ENCODE measurements at regions not wholly inside any gene's neighbourhood (a gene's known extent, or its start where the extent isn't known, plus 50 kb on each side); places are given as distances from the start of the nearest gene placed in this dataset.

GRCh38 chr5:162209005-162209605, 141.5 kb downstream of the GABRG2 start:
- no peak for TF ChIP-seq CTCF (IDR thresholded peaks at IDR 0.05; ENCODE audit: unreplicated experiment)
- no peaks in the 10 kb centered on the region for H3K27me3 Mint-ChIP-seq (ENCODE audit: unreplicated experiment)
- H3K4me3 Mint-ChIP-seq (ENCODE audit: low read depth, unreplicated experiment): no peak overlapping the region
- DNase-seq: no peak
- H3K36me3 Mint-ChIP-seq (ENCODE audit: insufficient read depth, unreplicated experiment): no peaks in the 10 kb centered on the region
- intact Hi-C loops (cut with micrococcal nuclease; ENCODE audit: unreplicated experiment): no loop called here
- BruUV-seq (replicated peaks): no TSS peak
- no peak overlapping the region for H3K27ac Mint-ChIP-seq (ENCODE audit: unreplicated experiment)
- peaks cover 26% of the 10 kb centered on the region for H3K9me3 Mint-ChIP-seq (ENCODE audit: low read depth, unreplicated experiment)
- no peaks in the 10 kb centered on the region for H3K4me1 Mint-ChIP-seq (ENCODE audit: low read depth, unreplicated experiment)
- CTCF ChIA-PET: interaction anchor here (0.7 kb wide), 1 partner anchor 41 kb away, joined by 3 read pairs; no protein-coding TSS in a partner anchor

- DNase-seq: no peak
- CTCF ChIA-PET: no interaction called here
- H3K27ac Mint-ChIP-seq (ENCODE audit: unreplicated experiment): no peak overlapping the region
- H3K36me3 Mint-ChIP-seq (ENCODE audit: insufficient read depth, unreplicated experiment): no peaks in the 10 kb centered on the region
- no peak for TF ChIP-seq CTCF (IDR thresholded peaks at IDR 0.05; ENCODE audit: unreplicated experiment)
- no peak overlapping the region for H3K4me3 Mint-ChIP-seq (ENCODE audit: low read depth, unreplicated experiment)
- no peaks in the 10 kb centered on the region for H3K27me3 Mint-ChIP-seq (ENCODE audit: unreplicated experiment)
- no TSS peak for BruUV-seq (replicated peaks)
- intact Hi-C loops (cut with micrococcal nuclease; ENCODE audit: unreplicated experiment): no loop called here
- H3K9me3 Mint-ChIP-seq (ENCODE audit: low read depth, unreplicated experiment): peaks cover 19% of the 10 kb centered on the region
- H3K4me1 Mint-ChIP-seq (ENCODE audit: low read depth, unreplicated experiment): no peaks in the 10 kb centered on the region
Measured at GRCh38 chr5:162214551-162214950, 147.0 kb downstream of the GABRG2 start.

GRCh38 chr5:162217037-162217436, 149.5 kb downstream of the GABRG2 start:
- BruUV-seq (replicated peaks): no TSS peak
- Mint-ChIP-seq H3K4me3 (ENCODE audit: low read depth, unreplicated experiment) (no peak overlapping the region), H3K9me3 (ENCODE audit: low read depth, unreplicated experiment) (peaks cover 22% of the 10 kb centered on the region), H3K4me1 (ENCODE audit: low read depth, unreplicated experiment) (no peaks in the 10 kb centered on the region), H3K36me3 (ENCODE audit: insufficient read depth, unreplicated experiment) (no peaks in the 10 kb centered on the region), H3K27me3 (ENCODE audit: unreplicated experiment) (no peaks in the 10 kb centered on the region), H3K27ac (ENCODE audit: unreplicated experiment) (no peak overlapping the region)
- CTCF ChIA-PET: no interaction called here
- intact Hi-C loops (cut with micrococcal nuclease; ENCODE audit: unreplicated experiment): no loop called here
- DNase-seq: no peak
- no peak for TF ChIP-seq CTCF (IDR thresholded peaks at IDR 0.05; ENCODE audit: unreplicated experiment)

GRCh38 chr5:162221910-162222309, 154.3 kb downstream of the GABRG2 start:
- no TSS peak for BruUV-seq (replicated peaks)
- H3K9me3 Mint-ChIP-seq (ENCODE audit: low read depth, unreplicated experiment): peaks cover 21% of the 10 kb centered on the region
- H3K4me3 Mint-ChIP-seq (ENCODE audit: low read depth, unreplicated experiment): no peak overlapping the region
- no peaks in the 10 kb centered on the region for H3K36me3 Mint-ChIP-seq (ENCODE audit: insufficient read depth, unreplicated experiment)
- H3K4me1 Mint-ChIP-seq (ENCODE audit: low read depth, unreplicated experiment): no peaks in the 10 kb centered on the region
- no peak overlapping the region for H3K27ac Mint-ChIP-seq (ENCODE audit: unreplicated experiment)
- no peaks in the 10 kb centered on the region for H3K27me3 Mint-ChIP-seq (ENCODE audit: unreplicated experiment)
- DNase-seq: no peak
- intact Hi-C loops (cut with micrococcal nuclease; ENCODE audit: unreplicated experiment): no loop called here
- CTCF ChIA-PET: no interaction called here
- no peak for TF ChIP-seq CTCF (IDR thresholded peaks at IDR 0.05; ENCODE audit: unreplicated experiment)

All from Calu3 (cell line).